Activated CD4-positive, alpha-beta T cell treated with anti-CD3 and anti-CD28 coated beads for 36 hours (primary cell): ENCODE measurements at regions not wholly inside any gene's neighbourhood (a gene's known extent, or its start where the extent isn't known, plus 50 kb on each side); places are given as distances from the start of the nearest gene placed in this dataset.
"Not testable (repeated sequence)": the region's sequence is repeated elsewhere in the genome, so short reads cannot be mapped to it uniquely, and the experiment has no call there.

Experiments used
- ATAC-seq: fragments of 200-7000 bp; cut with Tn5 transposase; one replicate; pipeline ENCODE4 v1.10.0; 2021; ENCODE audit warnings: mild to moderate bottlenecking, moderate library complexity
- CTCF ChIA-PET: fragments of 350-600 bp; sonication (Branson Sonifier 250); formaldehyde crosslinking; loops from one replicate; lab custom pipeline; 2021; ENCODE audit warnings: antibody characterized with exemption; lab: Charles Lee
- POLR2A ChIA-PET: fragments of 350-600 bp; sonication (Branson Sonifier 250); formaldehyde crosslinking; loops from one replicate; lab custom pipeline; 2021; ENCODE audit warnings: antibody characterized with exemption, inconsistent platforms; lab: Charles Lee
- DNase-seq: peaks from one replicate; pipeline ENCODE4 v3.0.0-alpha.2; 2020
- H3K27ac Mint-ChIP-seq: one replicate; pipeline ENCODE4 v1.8.0; 2021; ENCODE audit warnings: mixed read lengths
- H3K27me3 Mint-ChIP-seq: one replicate; pipeline ENCODE4 v1.8.0; 2021; ENCODE audit warnings: mixed read lengths
- H3K36me3 Mint-ChIP-seq: one replicate; pipeline ENCODE4 v1.8.0; 2021; ENCODE audit warnings: low read depth, mixed read lengths
- H3K4me1 Mint-ChIP-seq: one replicate; pipeline ENCODE4 v1.8.0; 2021; ENCODE audit warnings: mixed read lengths
- H3K4me3 Mint-ChIP-seq: one replicate; pipeline ENCODE4 v1.8.0; 2021; ENCODE audit warnings: mild to moderate bottlenecking, moderate library complexity, mixed read lengths
- H3K9me3 Mint-ChIP-seq: one replicate; pipeline ENCODE4 v1.8.0; 2021; ENCODE audit warnings: low read depth, mixed read lengths
- intact Hi-C, 2 experiments: fragments of 100-400 bp; cut with DNase I in 1 of 2; cut with micrococcal nuclease in 1 of 2; formaldehyde crosslinking; loops; one replicate each; pipeline versions ENCODE4 v1.14.2 to v1.15.1; 2022 to 2024; cut with DNase I, micrococcal nuclease

DNA sequence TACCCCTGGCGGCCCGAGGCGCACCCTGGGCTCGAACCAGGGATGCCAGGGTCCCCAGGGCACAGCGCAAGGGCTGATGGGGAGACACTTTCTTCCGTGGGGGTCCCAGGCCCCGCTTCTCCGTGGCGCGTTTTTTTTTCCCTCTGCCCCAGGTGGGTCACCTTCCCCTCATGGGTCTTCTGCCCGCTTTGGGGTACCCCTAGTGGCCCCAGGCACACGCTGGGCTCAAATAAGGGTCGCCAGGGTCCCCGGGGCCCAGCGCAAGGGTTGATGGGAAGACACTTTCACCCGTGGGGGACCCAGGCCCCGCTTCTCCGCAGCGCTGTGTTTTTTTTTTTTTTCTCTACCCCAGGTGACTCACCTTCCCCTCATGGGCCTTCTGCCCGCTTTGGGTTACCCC lies 163.3 kb upstream of the ZNG1F start:
- POLR2A ChIA-PET: not testable (repeated sequence)

DNA sequence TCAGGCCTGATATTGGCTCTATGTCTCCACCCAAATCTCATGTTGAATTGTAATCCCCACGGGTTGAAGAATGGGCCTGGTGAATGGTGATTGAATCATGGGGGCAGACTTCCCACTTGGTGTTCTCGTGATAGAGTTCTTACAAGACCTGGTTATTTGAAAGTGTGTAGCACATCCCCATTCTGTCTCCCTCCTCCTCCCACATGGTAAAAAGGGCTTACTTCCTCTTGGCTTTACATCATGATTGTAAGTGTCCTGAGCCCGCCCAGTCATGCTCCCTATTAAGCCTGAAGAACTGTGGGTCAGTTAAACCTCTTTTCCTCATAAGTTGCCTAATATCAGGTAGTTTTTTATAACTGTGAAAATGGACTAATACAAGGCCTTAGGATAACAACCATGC lies 158.8 kb upstream of the ZNG1F start:
- H3K36me3 Mint-ChIP-seq: not testable (repeated sequence)

More for the DNA sequence above, 163.3 kb upstream of the ZNG1F start:
- H3K36me3 Mint-ChIP-seq, H3K27ac Mint-ChIP-seq, H3K4me3 Mint-ChIP-seq, ATAC-seq, DNase-seq, H3K4me1 Mint-ChIP-seq, H3K9me3 Mint-ChIP-seq, intact Hi-C loops, CTCF ChIA-PET, H3K27me3 Mint-ChIP-seq: not testable (repeated sequence)

DNA sequence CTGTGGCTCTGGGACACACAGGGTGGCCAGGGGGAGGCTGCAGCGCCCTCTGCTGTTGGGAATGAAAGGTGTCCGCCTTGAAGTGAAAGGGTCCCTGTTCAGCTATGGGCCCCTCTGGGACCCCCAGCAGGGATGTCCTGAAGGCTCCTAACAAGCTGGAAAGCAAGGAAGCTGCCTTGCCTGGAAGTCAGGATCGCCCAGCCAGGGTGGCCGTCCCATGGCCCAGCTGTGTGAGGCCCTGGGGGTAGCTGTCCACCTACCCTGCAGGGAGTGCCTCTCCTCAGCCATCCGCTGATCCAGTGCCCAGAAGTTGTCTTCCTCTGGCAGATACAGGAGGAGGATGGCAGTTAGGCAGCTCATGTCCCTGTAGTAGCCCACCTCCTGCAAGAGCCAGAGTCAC lies 143.4 kb upstream of the ZNG1F start:
- DNase-seq, CTCF ChIA-PET, H3K4me3 Mint-ChIP-seq, intact Hi-C loops, H3K9me3 Mint-ChIP-seq, H3K36me3 Mint-ChIP-seq, POLR2A ChIA-PET, H3K27me3 Mint-ChIP-seq, ATAC-seq, H3K4me1 Mint-ChIP-seq, H3K27ac Mint-ChIP-seq: not testable (repeated sequence)

More for the DNA sequence above, 158.8 kb upstream of the ZNG1F start:
- H3K4me1 Mint-ChIP-seq, DNase-seq, H3K27ac Mint-ChIP-seq, H3K4me3 Mint-ChIP-seq, ATAC-seq, POLR2A ChIA-PET, intact Hi-C loops, H3K9me3 Mint-ChIP-seq, H3K27me3 Mint-ChIP-seq, CTCF ChIA-PET: not testable (repeated sequence)

DNA sequence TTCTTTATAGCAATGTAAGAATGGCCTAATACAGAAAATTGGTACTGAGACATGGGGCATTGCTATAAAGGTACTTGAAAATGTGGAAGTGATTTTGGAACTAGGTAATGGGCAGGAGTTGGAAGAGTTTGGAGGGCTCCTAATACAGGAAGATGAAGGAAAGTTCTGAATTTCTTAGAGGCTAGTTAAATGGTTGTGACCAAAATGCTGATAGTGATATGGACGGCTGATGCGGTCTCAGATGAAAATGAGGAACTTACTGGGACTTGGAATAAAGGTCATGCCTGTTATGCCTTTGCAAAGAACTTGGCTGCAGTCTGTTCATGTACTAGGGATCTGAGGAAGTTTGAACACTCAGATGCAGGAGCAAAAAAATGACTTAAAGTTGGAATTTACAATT lies 132.2 kb upstream of the ZNG1F start:
- ATAC-seq, H3K9me3 Mint-ChIP-seq, DNase-seq, intact Hi-C loops, H3K36me3 Mint-ChIP-seq, POLR2A ChIA-PET, H3K4me1 Mint-ChIP-seq, H3K27me3 Mint-ChIP-seq, CTCF ChIA-PET, H3K4me3 Mint-ChIP-seq, H3K27ac Mint-ChIP-seq: not testable (repeated sequence)

DNA sequence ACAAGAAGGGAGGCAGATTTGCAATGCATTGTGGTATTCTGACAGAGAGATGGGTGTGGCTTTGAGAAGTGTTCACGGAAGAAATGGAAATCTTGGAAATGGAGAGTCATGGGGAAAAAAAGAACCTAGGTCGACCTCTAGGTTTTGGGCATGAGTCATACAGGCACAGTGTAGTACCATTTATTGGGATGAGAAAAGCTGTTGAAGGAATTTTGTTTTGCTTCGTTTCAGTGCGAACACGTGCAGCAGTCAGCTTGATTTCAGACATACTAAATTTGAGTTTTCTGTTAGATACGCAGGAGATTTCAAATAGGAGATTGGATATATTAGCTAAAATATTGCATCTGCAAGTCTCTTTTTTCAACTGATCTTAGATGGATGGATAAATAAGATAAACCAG lies 119.8 kb upstream of the ZNG1F start:
- H3K27ac Mint-ChIP-seq, DNase-seq, H3K4me1 Mint-ChIP-seq, intact Hi-C loops, H3K27me3 Mint-ChIP-seq, H3K4me3 Mint-ChIP-seq, CTCF ChIA-PET, POLR2A ChIA-PET, H3K9me3 Mint-ChIP-seq, H3K36me3 Mint-ChIP-seq, ATAC-seq: not testable (repeated sequence)

DNA sequence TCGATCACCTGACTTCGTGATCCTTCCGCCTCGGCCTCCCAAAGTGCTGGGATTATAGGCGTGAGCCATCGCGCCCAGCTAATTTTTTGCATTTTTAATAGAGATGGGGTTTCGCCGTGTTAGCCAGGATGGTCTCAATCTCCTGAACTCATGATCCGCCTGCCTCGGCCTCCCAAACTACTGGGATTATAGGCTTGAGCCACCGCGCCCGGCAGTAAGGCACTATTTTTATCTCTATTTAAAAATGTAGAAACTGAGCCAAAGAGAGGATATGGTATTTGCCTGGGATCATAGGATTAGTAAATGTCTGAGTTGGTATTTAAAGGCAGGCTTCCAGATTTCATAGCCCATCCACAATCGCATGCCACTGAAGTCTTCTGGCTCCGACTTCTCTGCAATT lies 96.6 kb upstream of the ZNG1F start:
- intact Hi-C loops, H3K4me1 Mint-ChIP-seq, CTCF ChIA-PET, DNase-seq, H3K9me3 Mint-ChIP-seq, H3K4me3 Mint-ChIP-seq, POLR2A ChIA-PET, ATAC-seq, H3K27ac Mint-ChIP-seq, H3K36me3 Mint-ChIP-seq, H3K27me3 Mint-ChIP-seq: not testable (repeated sequence)

DNA sequence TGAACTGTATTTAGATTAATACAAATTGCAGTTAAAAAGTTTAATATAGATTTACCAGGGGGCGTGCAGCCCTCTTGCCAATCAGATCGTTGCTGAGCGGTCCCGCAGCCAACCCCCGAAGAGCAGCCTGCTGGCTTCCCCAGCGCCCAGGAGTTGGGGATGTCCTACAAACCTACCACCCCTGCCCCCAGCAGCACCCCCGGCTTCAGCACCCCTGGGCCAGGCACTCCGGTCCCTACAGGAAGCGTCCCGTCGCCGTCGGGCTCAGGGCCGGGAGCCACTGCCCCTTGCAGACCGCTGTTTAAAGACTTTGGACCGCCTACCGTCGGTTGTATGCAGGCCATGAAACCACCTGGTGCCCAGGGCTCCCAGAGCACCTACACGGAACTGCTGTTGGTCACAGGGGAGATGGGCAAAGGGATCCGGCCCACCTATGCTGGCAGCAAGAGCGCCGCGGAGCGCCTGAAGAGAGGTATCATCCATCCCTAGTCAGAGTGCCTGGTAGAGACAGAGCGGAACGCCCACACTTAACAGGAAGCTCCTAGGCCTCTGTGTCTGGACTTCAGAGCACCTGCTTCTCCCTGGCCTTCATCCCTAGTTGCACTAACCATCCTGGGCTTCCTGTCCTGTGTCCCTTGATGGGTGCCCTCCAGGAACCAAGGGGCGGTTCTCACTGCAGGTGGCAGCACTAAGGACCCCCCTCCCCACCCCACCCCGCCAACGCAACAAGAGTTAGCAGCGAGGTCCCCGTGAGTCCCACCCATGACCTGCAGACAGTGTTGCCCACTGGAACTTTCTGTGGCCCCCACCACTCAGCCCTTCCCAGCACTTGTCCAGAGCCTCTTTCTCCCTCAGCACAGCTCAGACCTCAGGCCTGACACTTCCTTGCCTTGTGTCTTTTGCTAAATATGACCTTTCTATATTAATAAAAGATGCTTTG lies 91.5 kb upstream of the ZNG1F start:
- CTCF ChIA-PET, intact Hi-C loops, POLR2A ChIA-PET, H3K4me3 Mint-ChIP-seq, H3K36me3 Mint-ChIP-seq, H3K4me1 Mint-ChIP-seq, H3K27me3 Mint-ChIP-seq, H3K9me3 Mint-ChIP-seq, ATAC-seq, H3K27ac Mint-ChIP-seq, DNase-seq: not testable (repeated sequence)

DNA sequence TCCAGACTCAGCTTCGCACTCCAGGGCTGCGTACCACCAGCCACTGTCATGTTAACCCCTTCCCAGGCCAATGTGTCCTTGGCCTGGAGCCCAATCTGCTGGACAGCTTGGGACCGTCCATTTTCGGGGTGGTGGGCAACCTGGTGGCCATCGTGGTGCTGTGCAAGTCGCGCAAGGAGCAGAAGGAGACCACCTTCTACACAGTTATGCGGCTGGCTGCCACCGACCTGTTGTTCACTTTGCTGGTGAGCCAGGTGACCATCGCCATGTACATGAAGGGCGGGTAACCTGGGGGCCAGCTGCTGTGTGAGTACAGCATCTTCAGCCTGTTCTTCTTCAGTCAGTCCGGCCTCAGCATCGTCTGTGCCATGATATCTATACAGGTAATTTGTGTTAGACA lies 90.3 kb upstream of the ZNG1F start:
- POLR2A ChIA-PET, H3K27ac Mint-ChIP-seq, ATAC-seq, H3K4me1 Mint-ChIP-seq, H3K4me3 Mint-ChIP-seq, CTCF ChIA-PET, H3K27me3 Mint-ChIP-seq, H3K36me3 Mint-ChIP-seq, intact Hi-C loops, H3K9me3 Mint-ChIP-seq, DNase-seq: not testable (repeated sequence)

DNA sequence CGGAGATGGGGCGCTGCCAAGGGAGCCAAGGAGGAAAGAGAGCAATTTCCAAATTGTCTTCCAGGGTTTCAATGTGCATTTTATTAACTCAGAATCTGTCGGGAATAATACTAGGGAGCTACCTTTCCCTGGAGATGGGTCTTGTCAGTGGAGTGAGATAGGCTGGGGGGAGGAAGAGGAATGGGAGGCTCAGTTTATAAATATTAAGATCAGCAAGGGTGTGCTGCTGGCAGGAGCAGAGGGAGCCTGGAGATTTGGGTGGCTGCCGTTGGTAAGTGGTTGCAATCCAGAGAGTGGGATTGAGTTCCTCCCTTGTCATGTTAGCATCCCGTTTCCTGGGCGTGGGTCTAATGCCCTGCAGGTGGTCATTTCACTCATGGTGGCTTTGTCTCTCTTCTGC lies 89.9 kb upstream of the ZNG1F start:
- H3K4me1 Mint-ChIP-seq, H3K27me3 Mint-ChIP-seq, DNase-seq, CTCF ChIA-PET, H3K36me3 Mint-ChIP-seq, H3K9me3 Mint-ChIP-seq, H3K27ac Mint-ChIP-seq, POLR2A ChIA-PET, ATAC-seq, intact Hi-C loops, H3K4me3 Mint-ChIP-seq: not testable (repeated sequence)

DNA sequence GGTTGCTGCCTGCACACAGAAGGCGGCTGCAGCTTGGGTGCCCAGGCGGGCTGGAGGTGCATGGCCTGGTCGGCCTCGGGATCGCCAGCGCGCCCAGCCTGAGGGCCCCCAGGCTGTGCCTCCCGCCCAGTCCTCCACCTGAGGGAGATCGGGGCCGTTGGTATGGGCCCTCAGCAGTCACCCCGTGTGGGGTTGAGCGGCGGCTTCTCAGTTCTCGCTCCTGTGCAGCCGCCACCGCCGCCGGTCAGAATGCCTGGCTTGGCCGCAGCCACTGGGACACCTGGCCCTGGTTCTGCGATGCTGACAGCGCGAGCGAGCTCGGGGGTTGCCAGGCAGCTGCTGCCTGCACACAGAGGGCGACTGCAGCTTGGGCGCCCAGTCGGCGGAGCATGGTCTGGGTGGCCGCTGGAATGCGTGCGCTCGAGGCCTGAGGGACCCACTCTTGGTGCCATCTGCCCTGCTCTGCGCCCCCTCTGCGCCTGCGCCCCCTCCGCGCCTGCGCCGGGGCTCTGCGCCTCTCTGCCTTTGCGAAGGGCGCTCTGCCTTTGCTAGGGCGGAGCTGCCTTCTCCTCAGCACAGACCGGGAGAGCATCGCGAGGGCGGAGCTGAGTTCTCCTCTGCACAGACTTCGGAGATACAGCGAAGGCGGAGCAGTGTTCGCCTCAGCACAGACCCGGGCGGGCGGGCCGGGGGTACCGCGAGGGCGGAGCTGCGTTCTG lies 84.6 kb upstream of the ZNG1F start:
- intact Hi-C loops, H3K27me3 Mint-ChIP-seq, POLR2A ChIA-PET, H3K27ac Mint-ChIP-seq, H3K9me3 Mint-ChIP-seq, H3K4me1 Mint-ChIP-seq, CTCF ChIA-PET, H3K36me3 Mint-ChIP-seq: not testable (repeated sequence)
- peak; percentile 100 for ATAC-seq
- peak overlapping the region; percentile 53 for H3K4me3 Mint-ChIP-seq
- DNase-seq: peak; percentile 82

DNA sequence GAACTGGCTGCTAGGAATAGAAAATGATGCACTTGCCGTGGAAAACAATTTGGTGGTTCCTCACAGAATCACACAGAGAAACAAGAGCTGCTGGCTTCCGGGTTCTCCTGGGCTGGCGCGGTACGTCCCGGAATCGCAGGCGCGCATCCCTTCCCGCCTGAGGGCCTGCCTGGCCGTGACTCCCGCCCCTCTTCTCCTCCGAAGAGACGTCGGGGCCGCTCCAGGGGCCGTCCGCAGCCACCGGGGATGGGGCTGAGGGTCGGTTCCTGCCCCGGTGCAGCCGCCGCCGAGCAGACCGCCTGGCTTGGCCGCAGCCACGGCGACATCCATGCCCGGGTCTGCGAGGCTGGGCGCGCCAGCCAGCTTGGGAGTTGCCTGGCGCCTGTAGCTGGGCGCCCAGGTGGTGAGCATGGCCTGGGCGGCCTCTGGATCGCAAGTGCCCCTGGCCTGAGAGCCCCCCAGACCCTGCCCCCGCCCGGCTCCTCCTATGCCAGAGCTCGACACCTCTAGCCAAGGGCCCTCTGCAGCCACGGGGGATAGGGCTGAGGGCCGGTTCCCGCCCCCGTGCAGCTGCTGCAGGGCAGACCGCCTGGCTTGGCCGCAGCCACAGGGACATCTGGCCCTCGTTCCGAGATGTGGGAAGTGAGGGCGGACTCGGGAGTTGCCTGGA lies 83.9 kb upstream of the ZNG1F start:
- ATAC-seq, H3K36me3 Mint-ChIP-seq, H3K27ac Mint-ChIP-seq, POLR2A ChIA-PET, intact Hi-C loops, H3K4me3 Mint-ChIP-seq, H3K27me3 Mint-ChIP-seq, H3K4me1 Mint-ChIP-seq, CTCF ChIA-PET, H3K9me3 Mint-ChIP-seq: not testable (repeated sequence)
- DNase-seq: peak; percentile 31
